Activated T-helper 17 cell treated with anti-CD3 and anti-CD28 coated beads, Interleukin-2, amount 50 U/mL, for 72 hours (primary cell): ENCODE measurements at regions not wholly inside any gene's neighbourhood (a gene's known extent, or its start where the extent isn't known, plus 50 kb on each side); places are given as distances from the start of the nearest gene placed in this dataset.
"Not testable (repeated sequence)": the region's sequence is repeated elsewhere in the genome, so short reads cannot be mapped to it uniquely, and the experiment has no call there.

Source experiments
- ATAC-seq: fragments of 150-1000 bp; cut with Tn5 transposase; replicated peaks from 2 replicates; pipeline ENCODE4 v1.10.0; 2021; ENCODE audit warnings: mild to moderate bottlenecking, moderate library complexity
- H3K27ac Mint-ChIP-seq: one replicate; pipeline ENCODE4 v1.8.0; 2022; ENCODE audit warnings: mixed read lengths
- H3K27me3 Mint-ChIP-seq: one replicate; pipeline ENCODE4 v1.8.0; 2022; ENCODE audit warnings: mixed read lengths
- H3K36me3 Mint-ChIP-seq: one replicate; pipeline ENCODE4 v1.8.0; 2022; ENCODE audit warnings: low read depth, mild to moderate bottlenecking, mixed read lengths
- H3K4me1 Mint-ChIP-seq: one replicate; pipeline ENCODE4 v1.8.0; 2022; ENCODE audit warnings: mixed read lengths
- H3K4me3 Mint-ChIP-seq: one replicate; pipeline ENCODE4 v1.8.0; 2022; ENCODE audit warnings: mild to moderate bottlenecking, mixed read lengths
- H3K9me3 Mint-ChIP-seq: one replicate; pipeline ENCODE4 v1.8.0; 2022; ENCODE audit warnings: mixed read lengths

DNA sequence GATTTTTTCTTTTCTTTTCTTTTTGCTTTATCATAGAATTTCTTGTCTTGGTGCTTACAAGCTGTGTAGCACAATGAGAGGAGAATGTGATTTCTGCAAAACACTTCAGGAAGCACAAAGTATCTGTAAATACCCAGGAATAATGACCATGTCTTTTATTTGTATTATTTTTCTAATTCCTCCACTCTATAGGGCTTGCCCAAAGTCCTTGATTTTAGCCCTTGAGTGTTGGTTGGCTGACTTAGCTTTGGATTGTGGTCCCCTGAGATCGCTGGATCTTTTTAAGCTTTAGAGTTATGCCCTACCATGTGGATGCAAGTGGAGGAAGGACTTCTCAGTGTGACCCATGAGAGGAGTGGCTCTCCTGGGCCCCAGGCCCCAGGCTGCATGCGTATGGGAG, 52.2 kb downstream of the HOXC4 start:
- peaks cover 52% of the 10 kb centered on the region for H3K27me3 Mint-ChIP-seq
- not testable (repeated sequence) for H3K27ac Mint-ChIP-seq, ATAC-seq, H3K4me1 Mint-ChIP-seq, H3K9me3 Mint-ChIP-seq, H3K4me3 Mint-ChIP-seq, H3K36me3 Mint-ChIP-seq

DNA sequence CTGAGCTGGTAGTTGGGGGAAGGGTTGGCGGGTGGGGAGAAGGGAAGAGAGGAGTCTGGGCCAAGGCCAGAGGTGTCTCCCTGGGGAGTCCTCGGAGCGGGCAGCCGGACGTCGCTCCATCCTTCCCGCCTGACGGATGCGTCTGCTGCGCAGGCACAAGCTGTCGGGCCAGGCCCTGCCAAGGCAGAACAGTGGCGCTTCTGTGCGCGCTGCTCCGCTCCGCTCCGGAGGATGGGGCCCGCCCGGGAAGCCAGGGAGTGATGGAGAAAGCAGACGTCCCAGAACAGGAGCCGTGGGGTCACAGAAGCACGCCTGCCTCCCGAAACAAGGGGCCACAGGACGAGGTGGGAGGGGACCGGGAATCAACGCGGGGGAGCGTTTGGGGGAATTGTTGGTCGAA, 52.6 kb downstream of the HOXC4 start:
- H3K27me3 Mint-ChIP-seq = peaks cover 50% of the 10 kb centered on the region
- H3K4me3 Mint-ChIP-seq, H3K4me1 Mint-ChIP-seq, H3K27ac Mint-ChIP-seq, ATAC-seq, H3K9me3 Mint-ChIP-seq, H3K36me3 Mint-ChIP-seq: not testable (repeated sequence)

DNA sequence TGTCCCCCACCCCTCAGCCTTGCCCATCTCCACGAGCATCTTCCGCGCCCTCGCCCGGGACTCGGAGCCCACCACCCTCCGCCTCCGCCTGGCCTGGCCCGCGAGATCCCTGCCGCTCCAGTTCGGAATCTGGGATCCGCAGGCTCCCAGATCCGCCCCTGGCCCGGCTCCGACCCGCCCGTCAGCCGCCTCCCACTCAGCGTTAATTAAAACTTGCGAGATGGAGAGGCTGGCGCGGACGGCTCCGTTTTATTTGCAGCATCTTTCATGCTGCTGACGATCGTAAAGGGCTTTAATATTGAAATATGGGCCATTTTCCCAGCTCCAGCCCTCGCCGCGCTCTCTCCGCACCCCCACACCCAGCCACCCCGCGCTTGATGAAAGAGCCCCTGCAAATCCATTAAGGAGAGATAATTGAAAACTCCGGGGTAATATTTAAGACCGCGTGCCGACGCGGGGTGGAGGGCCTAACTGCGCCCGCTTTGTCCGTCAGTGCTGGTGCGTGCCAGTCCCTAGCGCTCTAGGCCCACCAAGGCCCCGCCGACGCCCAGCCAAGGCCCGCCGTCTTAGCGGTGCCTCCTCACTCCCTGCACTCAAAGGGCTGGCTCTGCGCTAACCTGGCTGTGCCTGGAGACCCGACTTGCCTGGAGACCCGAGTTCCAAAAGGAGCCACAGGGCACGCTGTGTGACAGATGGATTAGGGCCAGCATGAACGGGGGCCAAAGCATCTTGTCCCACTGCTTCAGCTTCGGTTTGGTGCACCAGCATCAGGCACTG, 53.4 kb downstream of the HOXC4 start:
- H3K36me3 Mint-ChIP-seq, H3K4me3 Mint-ChIP-seq, H3K4me1 Mint-ChIP-seq, H3K9me3 Mint-ChIP-seq, ATAC-seq, H3K27ac Mint-ChIP-seq: not testable (repeated sequence)
- peaks cover 49% of the 10 kb centered on the region for H3K27me3 Mint-ChIP-seq

DNA sequence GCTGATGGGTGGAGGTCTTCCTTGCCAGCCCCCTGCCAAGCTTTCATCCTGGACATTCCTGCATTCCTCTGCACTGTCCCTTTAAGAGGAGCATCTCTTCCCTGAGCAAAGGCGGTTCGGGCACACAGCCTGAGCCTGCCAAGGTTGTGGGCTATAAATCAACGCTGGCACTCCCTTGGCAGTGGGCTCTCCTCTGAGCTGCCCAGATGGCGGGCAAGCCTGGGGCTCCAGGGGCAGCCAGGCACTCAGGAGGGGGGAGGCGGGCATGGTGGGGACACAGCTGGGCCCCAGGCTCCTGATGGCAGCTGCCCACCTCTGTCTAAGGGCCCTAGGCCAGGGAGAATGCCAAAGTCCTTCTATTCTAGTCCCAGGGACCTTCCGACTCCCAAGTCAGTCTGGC, 58.7 kb downstream of the HOXC4 start:
- H3K9me3 Mint-ChIP-seq, H3K4me3 Mint-ChIP-seq, H3K27ac Mint-ChIP-seq, H3K4me1 Mint-ChIP-seq, H3K36me3 Mint-ChIP-seq, ATAC-seq: not testable (repeated sequence)
- H3K27me3 Mint-ChIP-seq = peaks cover 30% of the 10 kb centered on the region

DNA sequence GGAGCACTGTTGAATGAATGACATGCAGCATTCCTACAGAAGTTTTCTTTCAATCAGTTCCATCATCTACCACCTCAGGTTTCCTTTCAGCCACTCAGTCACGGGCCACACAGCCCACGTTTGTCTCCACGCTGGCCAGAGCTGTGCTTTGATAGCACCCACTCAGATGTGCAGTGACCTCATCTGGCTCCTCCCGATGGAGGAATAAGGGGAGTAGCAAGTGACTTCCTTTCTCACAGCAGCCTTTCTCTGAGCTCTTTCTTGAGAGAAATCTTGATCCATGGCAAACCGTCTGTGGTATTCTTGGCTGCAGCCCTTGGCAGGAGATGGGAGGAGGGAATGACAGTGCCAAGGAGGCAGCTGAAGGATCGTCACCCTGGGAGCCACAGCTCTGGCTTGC, 62.4 kb downstream of the HOXC4 start:
- not testable (repeated sequence) for H3K36me3 Mint-ChIP-seq, H3K27ac Mint-ChIP-seq, H3K9me3 Mint-ChIP-seq, ATAC-seq, H3K4me1 Mint-ChIP-seq, H3K4me3 Mint-ChIP-seq
- peaks cover 18% of the 10 kb centered on the region for H3K27me3 Mint-ChIP-seq

DNA sequence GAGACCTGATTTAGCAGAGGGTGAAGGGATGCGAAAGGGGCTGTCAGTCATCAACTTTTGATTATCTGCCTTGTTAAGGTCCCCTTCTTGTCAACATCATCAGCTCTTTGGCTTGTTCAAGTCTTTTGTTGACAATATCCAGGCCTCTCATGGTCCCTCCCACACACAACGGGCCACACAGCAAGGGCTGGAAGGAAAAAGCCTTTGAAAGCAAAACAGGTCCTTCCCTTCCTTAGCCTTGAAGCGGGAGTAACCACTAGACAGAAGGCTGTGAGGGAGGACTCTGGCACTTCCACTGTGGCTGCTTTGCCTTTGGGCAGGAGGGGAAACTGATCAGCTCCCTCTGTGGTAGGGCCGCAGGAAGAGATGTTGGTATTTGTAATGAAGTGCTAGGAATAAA, 63.8 kb downstream of the HOXC4 start:
- not testable (repeated sequence) for H3K27ac Mint-ChIP-seq, ATAC-seq, H3K4me3 Mint-ChIP-seq, H3K9me3 Mint-ChIP-seq, H3K36me3 Mint-ChIP-seq, H3K4me1 Mint-ChIP-seq
- H3K27me3 Mint-ChIP-seq = peaks cover 18% of the 10 kb centered on the region

DNA sequence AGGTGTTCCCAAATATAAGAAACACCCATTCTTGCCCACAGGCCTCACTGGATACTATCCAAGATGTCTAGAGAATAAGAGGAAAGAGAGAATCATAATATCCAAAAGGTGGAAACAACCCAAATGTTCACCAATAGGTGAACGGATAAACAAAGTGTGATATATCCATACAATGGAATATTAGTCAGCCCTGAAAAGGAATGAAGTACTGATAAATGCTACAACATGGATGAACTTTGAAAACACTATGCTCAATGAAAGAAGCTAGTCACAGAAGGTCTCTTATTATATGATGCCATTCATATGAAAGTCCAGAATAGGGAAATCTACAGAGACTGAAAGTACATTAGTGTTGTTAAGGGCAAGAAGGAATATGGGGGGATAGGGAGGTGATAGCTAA, 65.4 kb downstream of the HOXC4 start:
- peaks cover 34% of the 10 kb centered on the region for H3K27me3 Mint-ChIP-seq
- H3K4me3 Mint-ChIP-seq, H3K27ac Mint-ChIP-seq, H3K4me1 Mint-ChIP-seq, H3K36me3 Mint-ChIP-seq, ATAC-seq, H3K9me3 Mint-ChIP-seq: not testable (repeated sequence)

DNA sequence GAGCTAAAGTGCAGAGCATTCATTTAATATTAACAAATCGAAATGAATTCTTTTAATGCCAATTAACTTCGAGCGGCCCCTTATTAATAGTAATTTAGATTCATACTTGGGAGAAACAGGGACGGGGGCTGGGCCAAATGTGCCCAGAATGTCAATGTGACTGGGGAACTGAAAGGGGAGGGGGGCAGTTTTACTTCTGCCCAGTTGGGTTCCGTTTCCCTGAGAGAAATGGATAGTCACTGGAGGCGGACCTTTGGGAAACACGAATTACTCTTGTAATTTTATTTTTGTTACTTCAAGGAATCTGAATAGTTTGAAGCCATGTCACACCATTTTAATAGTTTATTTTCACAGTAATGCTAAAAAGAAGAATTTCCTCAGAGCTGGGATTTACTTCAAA, 64.8 kb downstream of the SMUG1 start:
- not testable (repeated sequence) for H3K27ac Mint-ChIP-seq, H3K36me3 Mint-ChIP-seq, H3K9me3 Mint-ChIP-seq, H3K4me3 Mint-ChIP-seq, H3K4me1 Mint-ChIP-seq, ATAC-seq
- peaks cover 60% of the 10 kb centered on the region for H3K27me3 Mint-ChIP-seq

DNA sequence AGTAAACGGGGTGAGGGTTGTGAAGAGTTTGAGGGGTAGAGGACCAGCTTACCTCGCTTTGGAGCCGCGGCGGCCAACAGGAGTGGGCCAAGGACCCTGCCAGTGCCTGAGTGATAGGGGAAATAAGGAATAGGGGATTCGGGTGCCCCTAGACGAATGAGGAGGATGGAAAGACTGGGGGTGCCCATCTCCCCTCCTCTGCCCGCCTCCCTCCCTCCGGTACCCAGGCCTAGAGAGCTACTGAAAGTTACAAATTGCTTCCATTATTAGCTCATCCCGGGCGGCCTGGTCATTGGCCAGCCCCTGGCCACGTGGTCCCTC, 63.1 kb downstream of the SMUG1 start:
- H3K4me1 Mint-ChIP-seq, ATAC-seq, H3K27ac Mint-ChIP-seq, H3K9me3 Mint-ChIP-seq, H3K36me3 Mint-ChIP-seq: not testable (repeated sequence)
- Mint-ChIP-seq H3K4me3 (peak overlapping the region; percentile 50), H3K27me3 (peaks cover 61% of the 10 kb centered on the region)

DNA sequence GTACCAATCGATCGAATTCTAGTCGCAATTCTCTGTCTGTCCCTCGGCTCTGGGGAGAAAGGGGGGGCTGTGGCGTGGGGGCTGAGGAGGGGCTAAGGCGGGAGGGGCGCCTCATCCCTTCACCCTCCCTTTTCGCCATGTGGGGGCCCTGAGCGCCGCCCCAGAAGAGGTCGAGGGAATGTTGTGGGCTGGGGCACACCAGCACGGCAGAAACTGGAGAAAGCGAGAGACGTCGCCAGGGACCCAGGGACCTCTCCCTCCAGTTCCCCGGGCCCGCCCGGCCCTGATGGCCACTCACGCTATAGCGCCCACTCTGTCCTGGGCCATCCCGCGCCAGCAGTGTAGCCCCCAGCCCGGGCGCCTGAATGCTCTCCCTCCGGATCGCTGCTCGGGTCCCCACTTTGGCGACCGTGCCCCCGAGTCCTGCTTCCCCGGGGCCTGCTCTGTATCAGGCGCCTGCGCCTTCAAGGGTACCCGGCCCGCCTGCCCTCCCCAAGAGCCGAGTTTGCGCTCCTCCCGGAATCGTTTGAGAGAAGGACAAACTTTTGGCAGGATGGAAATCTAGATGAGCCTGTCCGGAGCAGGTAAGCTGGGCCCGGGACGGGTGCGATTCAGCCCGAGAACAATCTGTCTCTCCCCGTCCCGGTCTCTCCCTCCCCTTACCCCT, 62.6 kb downstream of the SMUG1 start:
- H3K27me3 Mint-ChIP-seq = peaks cover 61% of the 10 kb centered on the region
- H3K36me3 Mint-ChIP-seq = no peaks in the 10 kb centered on the region
- ATAC-seq = no peak
- H3K27ac Mint-ChIP-seq = no peak overlapping the region
- no peaks in the 10 kb centered on the region for H3K9me3 Mint-ChIP-seq
- no peaks in the 10 kb centered on the region for H3K4me1 Mint-ChIP-seq
- H3K4me3 Mint-ChIP-seq = peak overlapping the region; percentile 50

DNA sequence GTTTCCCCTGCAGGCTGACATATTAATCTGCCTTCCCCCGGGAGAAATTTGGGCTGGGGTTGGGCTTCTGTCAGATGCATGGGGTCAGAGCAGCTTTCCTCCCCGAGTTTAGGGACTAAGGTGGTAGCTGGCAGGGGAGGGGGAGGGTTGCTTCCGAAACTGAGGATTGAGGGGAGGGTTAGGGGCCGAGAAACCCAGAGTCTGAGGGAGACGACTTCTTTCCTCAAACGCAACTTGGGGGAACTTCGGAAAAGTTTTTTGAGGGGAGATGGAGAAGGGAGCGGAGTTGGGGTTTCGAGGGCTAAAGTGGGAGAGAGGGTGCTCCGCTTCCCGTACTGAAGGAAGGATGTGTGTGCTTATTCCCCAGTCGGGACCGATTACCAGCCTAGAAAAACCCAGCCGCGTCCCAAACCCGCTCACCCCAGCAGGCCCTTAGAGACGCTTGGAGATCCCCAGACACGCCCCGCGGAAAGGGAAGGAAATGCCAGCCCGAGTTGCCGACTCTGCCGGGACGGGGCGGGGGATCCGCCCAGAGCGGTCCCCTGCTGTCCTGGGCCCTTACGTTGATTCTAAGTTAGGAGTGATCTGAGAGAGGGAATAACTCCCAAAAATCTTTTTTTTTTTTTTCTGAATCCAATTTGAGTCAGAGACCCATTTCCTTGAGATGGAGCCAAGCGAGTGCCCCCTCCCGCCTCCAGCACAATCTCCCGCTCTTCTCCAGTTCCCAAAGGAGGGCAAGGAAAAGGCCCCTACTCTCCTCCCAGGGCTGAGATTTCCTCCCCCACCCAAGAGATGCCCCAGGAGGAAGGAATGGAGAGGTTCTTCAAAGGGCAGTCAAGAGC, 61.9 kb downstream of the SMUG1 start:
- ATAC-seq = no peak
- H3K4me3 Mint-ChIP-seq = peak overlapping the region; percentile 21
- no peaks in the 10 kb centered on the region for H3K36me3 Mint-ChIP-seq
- no peaks in the 10 kb centered on the region for H3K9me3 Mint-ChIP-seq
- H3K4me1 Mint-ChIP-seq = no peaks in the 10 kb centered on the region
- no peak overlapping the region for H3K27ac Mint-ChIP-seq
- peaks cover 57% of the 10 kb centered on the region for H3K27me3 Mint-ChIP-seq

DNA sequence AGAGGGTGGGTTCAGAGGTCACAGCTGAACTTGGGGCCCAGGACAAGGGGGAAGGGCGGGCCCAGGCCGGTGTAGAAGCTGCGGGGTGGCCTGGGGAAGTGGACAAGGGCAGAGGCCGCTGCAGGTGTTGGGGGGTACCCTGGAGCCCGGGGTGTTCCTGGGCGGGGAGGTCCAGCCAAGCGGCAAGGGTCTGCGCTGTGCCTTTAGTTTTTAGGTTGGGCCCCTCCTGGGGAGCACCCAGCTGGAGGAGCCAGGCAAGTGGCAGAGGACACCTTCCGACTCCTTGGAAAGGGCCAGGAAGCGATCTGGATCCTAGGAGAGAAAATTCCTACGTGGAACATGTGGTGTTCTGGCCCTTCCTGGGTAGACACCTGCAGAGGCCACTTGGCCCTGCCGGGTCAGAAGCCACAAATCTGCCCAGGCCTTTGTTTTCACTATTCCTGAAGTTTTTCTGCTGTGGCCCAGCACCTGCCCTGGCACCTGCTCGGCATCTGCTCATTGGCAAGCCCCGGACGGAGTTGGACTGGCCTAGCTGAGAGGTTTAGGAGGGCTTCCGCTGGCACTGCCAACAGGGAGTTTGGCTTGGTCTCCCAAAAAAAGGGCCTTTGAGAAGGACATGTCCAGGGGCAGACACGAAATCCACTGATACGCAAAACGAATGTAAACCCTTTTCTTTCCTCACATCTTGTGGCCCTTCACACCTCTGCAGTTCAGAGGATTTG, 61.1 kb downstream of the SMUG1 start:
- Mint-ChIP-seq H3K4me3 (no peak overlapping the region), H3K4me1 (no peaks in the 10 kb centered on the region), H3K9me3 (no peaks in the 10 kb centered on the region), H3K27ac (no peak overlapping the region), H3K36me3 (no peaks in the 10 kb centered on the region), H3K27me3 (peaks cover 51% of the 10 kb centered on the region)
- no peak for ATAC-seq

DNA sequence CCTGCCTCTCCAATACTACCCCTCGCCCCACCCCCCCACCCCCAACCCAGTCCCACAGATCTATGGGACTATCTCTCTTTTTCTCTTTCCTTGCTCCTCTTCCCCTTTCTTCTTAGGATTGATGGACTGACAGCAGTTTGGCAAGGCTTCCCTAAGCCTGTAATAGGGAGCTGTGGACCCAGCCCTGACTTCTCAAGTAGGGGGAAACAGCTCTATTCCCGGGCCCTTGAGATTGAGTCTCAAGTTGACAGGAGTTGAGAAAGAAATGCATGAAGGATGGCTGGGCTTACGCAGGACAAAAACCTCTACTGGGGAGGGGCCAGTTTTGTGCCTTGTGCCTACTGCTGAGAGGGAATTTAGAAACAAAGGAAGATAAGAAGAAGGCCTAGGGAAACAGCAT, 60.4 kb downstream of the SMUG1 start:
- no peaks in the 10 kb centered on the region for H3K36me3 Mint-ChIP-seq
- H3K4me1 Mint-ChIP-seq = no peaks in the 10 kb centered on the region
- H3K9me3 Mint-ChIP-seq = no peaks in the 10 kb centered on the region
- ATAC-seq = no peak
- H3K27me3 Mint-ChIP-seq = peaks cover 44% of the 10 kb centered on the region
- no peak overlapping the region for H3K27ac Mint-ChIP-seq
- H3K4me3 Mint-ChIP-seq = no peak overlapping the region

DNA sequence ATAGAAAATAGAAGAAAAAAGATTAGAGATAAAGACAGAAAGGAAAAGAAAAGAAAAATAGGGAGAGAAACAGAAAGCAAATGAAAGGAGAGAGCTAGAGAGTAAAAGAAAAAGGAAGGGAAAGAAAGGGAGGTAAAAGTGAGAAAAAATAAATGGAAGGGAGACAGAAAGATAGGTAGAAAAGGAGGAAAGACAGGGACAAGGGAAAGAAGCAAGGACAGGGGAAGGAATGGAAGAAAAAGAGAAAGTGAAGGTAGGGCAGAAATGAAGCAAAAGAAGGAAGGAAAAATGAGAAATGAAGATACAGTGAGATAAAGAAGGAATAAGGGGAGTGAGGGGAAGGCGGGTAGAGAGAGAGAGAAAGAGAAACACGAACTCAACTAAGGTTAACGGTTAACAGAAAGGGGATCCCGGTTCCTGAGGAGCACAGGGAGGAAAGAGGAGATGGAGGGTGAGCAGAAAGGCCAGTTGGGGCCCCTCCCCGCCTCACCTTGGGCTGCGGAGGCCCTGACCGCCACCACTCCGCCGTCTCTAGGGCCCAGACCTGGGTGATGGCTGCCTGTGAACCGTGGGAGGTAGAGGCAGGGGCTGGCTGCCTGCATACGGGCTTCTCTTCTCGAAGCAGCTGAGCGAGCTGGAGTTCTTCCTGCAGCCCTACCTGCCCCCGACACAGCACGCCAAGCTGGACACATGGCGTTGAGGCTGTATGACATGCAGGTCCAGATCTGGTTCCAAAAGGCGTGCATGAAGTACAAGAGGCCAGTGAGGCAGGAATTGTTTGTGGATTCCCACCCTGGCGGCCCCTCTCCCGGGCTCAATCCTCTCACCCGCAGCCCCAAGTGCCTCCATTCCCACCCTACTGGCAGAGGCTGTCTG, 59.5 kb downstream of the SMUG1 start:
- Mint-ChIP-seq H3K27ac (no peak overlapping the region), H3K4me3 (no peak overlapping the region), H3K36me3 (no peaks in the 10 kb centered on the region), H3K4me1 (no peaks in the 10 kb centered on the region), H3K9me3 (no peaks in the 10 kb centered on the region), H3K27me3 (peaks cover 37% of the 10 kb centered on the region)
- no peak for ATAC-seq
